ENCODE measurements at regions not wholly inside any gene's neighbourhood (a gene's known extent, or its start where the extent isn't known, plus 50 kb on each side); places are given as distances from the start of the nearest gene placed in this dataset.

GRCh38 chr16:52671590-52671989 is 124.6 kb upstream of the TOX3 start:
- no peak overlapping the region for H2AFZ ChIP-seq (ENCODE audit: low read depth, low read length, poor library complexity, severe bottlenecking)
- intact Hi-C loops (cut with micrococcal nuclease): no loop called here
- ChIA-PET CTCF (no interaction called here), RAD21 (ENCODE audit: low non-redundant PET in 1 of 2, low total read pairs in 2 of 2, uncharacterized antibody in 2 of 2, unreplicated experiment in 2 of 2) (no interaction called here), POLR2A (no interaction called here)
- TF ChIP-seq FOSL1 (IDR thresholded peaks at IDR 0.05; ENCODE audit: low read depth) (no peak), SRF (IDR thresholded peaks at IDR 0.05; ENCODE audit: low read depth) (no peak), EZH2phosphoT487 (IDR thresholded peaks at IDR 0.05; ENCODE audit: borderline replicate concordance) (no peak), ZBTB33 (IDR thresholded peaks at IDR 0.05; ENCODE audit: extremely low read depth, insufficient replicate concordance, low read length) (no peak), SP1 (IDR thresholded peaks at IDR 0.05; ENCODE audit: low read depth) (no peak), ZNF274 (IDR thresholded peaks at IDR 0.05; ENCODE audit: low read depth, low read length) (no peak), ELF1 (IDR thresholded peaks at IDR 0.05; ENCODE audit: borderline replicate concordance, low read depth) (no peak), ZFX (IDR thresholded peaks at IDR 0.05) (no peak), POLR2AphosphoS5 (IDR thresholded peaks at IDR 0.05; ENCODE audit: low read depth, low read length) (no peak), CBX3 (IDR thresholded peaks at IDR 0.05; ENCODE audit: low read depth) (no peak), REST (IDR thresholded peaks at IDR 0.05; ENCODE audit: low read depth) (no peak)
- no peak for ATAC-seq
- no peak overlapping the region for H3K9ac ChIP-seq (ENCODE audit: low read length)
- H4K20me1 ChIP-seq (ENCODE audit: insufficient read depth): no peaks in the 10 kb centered on the region
- DNase-seq (ENCODE audit: low read depth, low spot score): no peak
- H3K4me2 ChIP-seq (ENCODE audit: low read length): no peak overlapping the region
- no peaks in the 10 kb centered on the region for H3K27me3 ChIP-seq (ENCODE audit: insufficient read depth, low read length)
- no peaks in the 10 kb centered on the region for H3K9me2 ChIP-seq (ENCODE audit: insufficient read depth)
- H3K4me1 ChIP-seq (ENCODE audit: control insufficient read depth in 1 of 2, insufficient read depth in 2 of 2, low read length in 2 of 2): no peaks in the 10 kb centered on the region
- BruUV-seq (replicated peaks): no TSS peak
- no peaks in the 10 kb centered on the region for H3K9me3 ChIP-seq (ENCODE audit: control insufficient read depth in 1 of 2, insufficient read depth in 1 of 2, low read depth in 1 of 2, low read length in 2 of 2)
- no peaks in the 10 kb centered on the region for H3K36me3 ChIP-seq (ENCODE audit: control insufficient read depth in 1 of 2, insufficient read depth in 2 of 2, low read length in 2 of 2)
- H3K27ac ChIP-seq (ENCODE audit: low read depth, low read length): no peak overlapping the region
- H3K4me3 ChIP-seq (replicated peaks in 1 of 2; ENCODE audit: low read depth in 1 of 2, low read length in 2 of 2): no peak overlapping the region
- H3K79me2 ChIP-seq (ENCODE audit: insufficient read depth, low read length): no peaks in the 10 kb centered on the region

All from HCT116 (cell line).